Fibroblast of lung (primary cell): ENCODE measurements at regions not wholly inside any gene's neighbourhood (a gene's known extent, or its start where the extent isn't known, plus 50 kb on each side); places are given as distances from the start of the nearest gene placed in this dataset.

Source experiments
- DNase-seq, 2 donors: peaks; one replicate each; pipeline versions ENCODE4 v3.0.0 to v3.0.0-alpha.2; 2010; ENCODE audit warnings: low read depth in 2 of 2
- H2AFZ ChIP-seq: 2 replicates; pipeline ENCODE4 v1.5.1; 2012; ENCODE audit warnings: low read length, control low read depth, inconsistent platforms
- H3K27ac ChIP-seq: 2 replicates; pipeline ENCODE4 v1.5.1; 2011; ENCODE audit warnings: low read length, control low read depth; ENCODE audit not compliant: insufficient read depth
- H3K27me3 ChIP-seq: 2 replicates; pipeline ENCODE4 v1.5.1; 2011; ENCODE audit warnings: mild to moderate bottlenecking, low read length; ENCODE audit not compliant: control insufficient read depth, insufficient read depth
- H3K36me3 ChIP-seq: 2 replicates; pipeline ENCODE4 v1.5.1; 2011; ENCODE audit warnings: low read length; ENCODE audit not compliant: control insufficient read depth, insufficient read depth
- H3K4me1 ChIP-seq: 2 replicates; pipeline ENCODE4 v1.5.1; 2011; ENCODE audit warnings: low read length; ENCODE audit not compliant: control insufficient read depth, insufficient read depth; ENCODE audit errors: extremely low read depth
- H3K4me2 ChIP-seq: 2 replicates; pipeline ENCODE4 v1.5.1; 2011; ENCODE audit warnings: low read length, control low read depth; ENCODE audit not compliant: insufficient read depth; ENCODE audit errors: extremely low read depth
- H3K4me3 ChIP-seq, 4 experiments: fragments of 200-600 bp in 1 of 4; sonication (generic) in 1 of 4; replicated peaks in 1 of 4; 2 replicates each; pipeline ENCODE4 v1.5.1; 2011 to 2016; ENCODE audit warnings: low read length in 4 of 4, low read depth in 3 of 4, mild to moderate bottlenecking in 3 of 4, control low read depth in 2 of 4, inconsistent platforms in 1 of 4, mixed read lengths in 1 of 4; ENCODE audit not compliant: insufficient read depth in 1 of 4; ENCODE audit errors: control extremely low read depth in 1 of 4
- H3K79me2 ChIP-seq: 2 replicates; pipeline ENCODE4 v1.5.1; 2012; ENCODE audit warnings: mild to moderate bottlenecking, low read length, inconsistent platforms; ENCODE audit not compliant: control insufficient read depth, insufficient read depth
- H3K9ac ChIP-seq: 2 replicates; pipeline ENCODE4 v1.5.1; 2011; ENCODE audit warnings: mild to moderate bottlenecking, low read length, control low read depth; ENCODE audit not compliant: insufficient read depth
- H3K9me3 ChIP-seq: 2 replicates; pipeline ENCODE4 v1.5.1; 2012; ENCODE audit warnings: low read depth, low read length; ENCODE audit not compliant: control insufficient read depth, insufficient read depth
- H4K20me1 ChIP-seq: 2 replicates; pipeline ENCODE4 v1.5.1; 2011; ENCODE audit warnings: low read length; ENCODE audit not compliant: control insufficient read depth, insufficient read depth; ENCODE audit errors: extremely low read depth
- CTCF ChIP-seq, 2 donors: IDR thresholded peaks in 1 of 2; conservative IDR thresholded peaks in 1 of 2; 1 replicate in 1 of 2; 2 replicates in 1 of 2; pipeline ENCODE4 v1.5.1; 2011 to 2012; ENCODE audit warnings: low read length in 2 of 2, control low read depth in 1 of 2, inconsistent platforms in 1 of 2, low read depth in 1 of 2, mild to moderate bottlenecking in 1 of 2
- EZH2 ChIP-seq: IDR thresholded peaks from 2 replicates; pipeline ENCODE4 v1.5.1; 2012; ENCODE audit warnings: low read length, control low read depth, mild to moderate bottlenecking; ENCODE audit errors: missing control alignments

DNA sequence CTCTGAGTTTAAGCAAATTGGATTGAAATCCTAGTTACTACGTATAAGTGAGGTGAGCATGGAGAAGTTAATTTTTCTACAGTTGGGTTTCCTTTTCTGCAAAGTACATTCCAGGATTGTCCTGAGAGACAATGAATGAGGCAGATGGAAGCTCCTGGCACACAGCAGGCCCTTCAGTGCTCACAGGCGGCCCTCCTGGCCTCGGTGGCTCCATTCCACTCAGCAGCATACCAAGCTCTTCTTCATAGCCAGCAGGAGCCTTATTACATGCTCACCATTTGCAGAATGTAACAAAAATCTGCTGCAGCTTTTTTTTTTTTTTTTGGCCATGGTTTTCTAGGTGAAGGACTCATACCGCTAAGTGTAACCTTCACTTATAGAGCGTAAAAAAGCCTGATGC, 113.2 kb upstream of the FAM9B start:
- TF ChIP-seq CTCF (conservative IDR thresholded peaks at IDR 0.05 in 1 of 2, IDR thresholded peaks at IDR 0.05 in 1 of 2; ENCODE audit: low read depth in 1 of 2, low read length in 2 of 2) (no peak), EZH2 (no peak)
- DNase-seq, result no peak

DNA sequence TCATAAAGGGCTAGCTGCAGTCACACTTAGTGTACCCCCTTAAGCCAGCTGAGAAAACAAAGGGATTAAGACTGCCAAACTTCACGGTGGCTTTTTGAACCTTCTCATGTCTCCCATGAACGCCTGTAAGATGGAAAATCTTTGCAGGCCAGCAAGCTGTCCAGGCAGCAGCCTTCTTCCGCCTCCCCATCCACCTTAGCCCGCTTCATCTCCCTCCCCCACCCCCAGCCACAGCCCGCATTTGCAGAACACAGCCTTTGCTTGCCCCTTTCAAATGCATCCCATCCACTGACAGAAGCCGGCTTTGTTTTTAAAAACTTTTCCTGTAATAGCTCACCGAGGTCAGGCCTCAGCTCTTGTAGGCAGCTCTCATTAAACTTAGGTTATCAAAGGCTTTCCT, 113.8 kb upstream of the FAM9B start:
- Histone ChIP-seq H3K4me2 (no peak overlapping the region), H2AFZ (no peak overlapping the region), H3K9me3 (no peaks in the 10 kb centered on the region), H3K9ac (no peak overlapping the region), H3K36me3 (no peaks in the 10 kb centered on the region), H4K20me1 (no peaks in the 10 kb centered on the region), H3K27me3 (no peaks in the 10 kb centered on the region), H3K79me2 (no peaks in the 10 kb centered on the region), H3K4me3 (no peak overlapping the region), H3K27ac (peak overlapping the region; percentile 36), H3K4me1 (peaks cover 2% of the 10 kb centered on the region)
- DNase-seq, result no peak
- no peak for TF ChIP-seq CTCF (conservative IDR thresholded peaks at IDR 0.05 in 1 of 2, IDR thresholded peaks at IDR 0.05 in 1 of 2; ENCODE audit: low read depth in 1 of 2, low read length in 2 of 2)
- no peak for TF ChIP-seq EZH2

More for the DNA sequence above, 113.2 kb upstream of the FAM9B start:
- Histone ChIP-seq H3K36me3 (no peaks in the 10 kb centered on the region), H3K27ac (no peak overlapping the region), H3K9ac (no peak overlapping the region), H3K9me3 (no peaks in the 10 kb centered on the region), H3K27me3 (no peaks in the 10 kb centered on the region), H3K4me2 (no peak overlapping the region), H4K20me1 (no peaks in the 10 kb centered on the region), H3K4me1 (peaks cover 2% of the 10 kb centered on the region), H3K4me3 (no peak overlapping the region), H2AFZ (no peak overlapping the region), H3K79me2 (no peaks in the 10 kb centered on the region)

DNA sequence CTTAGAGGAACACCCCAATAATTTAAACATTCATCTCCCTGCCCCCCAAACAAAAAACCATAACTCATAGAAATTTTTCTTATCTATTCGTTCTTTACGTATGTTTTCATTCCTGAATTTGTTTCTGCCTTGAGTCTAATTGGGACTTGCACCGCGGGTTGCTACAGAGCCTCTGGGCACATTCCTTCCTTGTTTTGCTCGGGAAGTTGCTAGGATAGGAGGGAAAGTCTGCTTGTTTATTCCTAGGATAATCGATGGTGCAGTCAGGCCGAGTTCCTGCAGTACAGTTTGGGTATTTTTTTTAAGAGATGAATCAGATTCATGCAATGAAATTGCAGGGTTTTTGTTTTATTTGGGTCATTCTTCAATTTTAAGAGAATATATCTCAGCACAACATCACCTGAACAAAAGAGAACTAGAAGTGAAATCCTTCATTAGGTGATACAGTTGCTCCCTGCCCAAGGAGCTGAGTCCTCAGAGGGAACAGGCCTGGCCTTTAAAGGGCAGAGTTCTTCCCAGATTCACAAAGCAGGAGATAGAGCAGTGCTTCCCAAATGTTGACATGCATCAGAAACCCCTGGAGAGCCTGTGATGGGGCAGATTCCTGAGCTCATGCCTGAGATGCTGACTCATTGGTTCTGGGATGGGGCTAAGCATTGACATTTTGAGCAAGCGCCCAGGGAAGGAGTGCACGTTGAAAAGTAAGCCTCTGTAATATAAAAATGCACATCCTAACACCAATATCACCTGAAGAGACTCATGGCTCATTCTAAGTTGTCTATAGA, 114.9 kb upstream of the FAM9B start:
- H3K4me1 ChIP-seq, result peaks cover 2% of the 10 kb centered on the region
- H3K4me3 ChIP-seq, result no peak overlapping the region
- TF ChIP-seq EZH2 (no peak), CTCF (conservative IDR thresholded peaks at IDR 0.05 in 1 of 2, IDR thresholded peaks at IDR 0.05 in 1 of 2; ENCODE audit: low read depth in 1 of 2, low read length in 2 of 2) (no peak)
- H3K4me2 ChIP-seq, result peak overlapping the region; percentile 37
- no peaks in the 10 kb centered on the region for H3K79me2 ChIP-seq
- H3K27me3 ChIP-seq, result no peaks in the 10 kb centered on the region
- H3K9me3 ChIP-seq, result no peaks in the 10 kb centered on the region
- no peaks in the 10 kb centered on the region for H4K20me1 ChIP-seq
- no peaks in the 10 kb centered on the region for H3K36me3 ChIP-seq
- no peak overlapping the region for H3K9ac ChIP-seq
- DNase-seq, result peak; percentile 59 to 70
- H3K27ac ChIP-seq, result peak overlapping the region; percentile 36
- H2AFZ ChIP-seq, result no peak overlapping the region
